Activated naive CD4-positive, alpha-beta T cell treated with anti-CD3 and anti-CD28 coated beads for 36 hours (primary cell): ENCODE measurements at regions not wholly inside any gene's neighbourhood (a gene's known extent, or its start where the extent isn't known, plus 50 kb on each side); places are given as distances from the start of the nearest gene placed in this dataset.

Experiments used
- CTCF ChIA-PET: fragments of 350-600 bp; sonication (Branson Sonifier 250); formaldehyde crosslinking; loops from one replicate; lab custom pipeline; 2021; ENCODE audit warnings: antibody characterized with exemption; lab: Charles Lee
- DNase-seq: peaks from one replicate; pipeline ENCODE4 v3.0.0-alpha.2; 2020
- H3K27ac Mint-ChIP-seq: one replicate; pipeline ENCODE4 v1.8.0; 2021; ENCODE audit warnings: mild to moderate bottlenecking, mixed read lengths
- H3K27me3 Mint-ChIP-seq: one replicate; pipeline ENCODE4 v1.8.0; 2021; ENCODE audit warnings: low read depth, mixed read lengths
- H3K36me3 Mint-ChIP-seq: one replicate; pipeline ENCODE4 v1.8.0; 2021; ENCODE audit warnings: low read depth, mixed read lengths
- H3K4me1 Mint-ChIP-seq: one replicate; pipeline ENCODE4 v1.8.0; 2021; ENCODE audit warnings: low read depth, mixed read lengths
- H3K4me3 Mint-ChIP-seq: one replicate; pipeline ENCODE4 v1.8.0; 2021; ENCODE audit warnings: mild to moderate bottlenecking, moderate library complexity, mixed read lengths
- H3K9me3 Mint-ChIP-seq: one replicate; pipeline ENCODE4 v1.8.0; 2021; ENCODE audit warnings: mixed read lengths
- intact Hi-C: fragments of 100-400 bp; cut with micrococcal nuclease; formaldehyde crosslinking; loops from one replicate; pipeline ENCODE4 v1.15.1; 2023

GRCh38 chr6:6538261-6538660, 50.3 kb upstream of the LY86 start:
- Mint-ChIP-seq H3K27me3 (peaks cover 10% of the 10 kb centered on the region), H3K36me3 (no peaks in the 10 kb centered on the region), H3K9me3 (no peaks in the 10 kb centered on the region), H3K27ac (no peak overlapping the region), H3K4me1 (peaks cover 6% of the 10 kb centered on the region), H3K4me3 (no peak overlapping the region)
- no peak for DNase-seq
- intact Hi-C loops, result no loop called here
- CTCF ChIA-PET, result interaction anchor here (2.2 kb wide), 1 partner anchor 10 kb away, joined by 7 read pairs; no protein-coding TSS in a partner anchor
